Dedifferentiated amniotic fluid mesenchymal stem cell (primary cell): ENCODE measurements at regions not wholly inside any gene's neighbourhood (a gene's known extent, or its start where the extent isn't known, plus 50 kb on each side); places are given as distances from the start of the nearest gene placed in this dataset.
A peak's percentile ranks its signal among the peaks of the same experiment; 100 is the strongest.

Source experiments
- DNase-seq: peaks from one replicate; pipeline ENCODE4 v3.0.0-alpha.2; 2016; ENCODE audit errors: extremely low spot score

DNA sequence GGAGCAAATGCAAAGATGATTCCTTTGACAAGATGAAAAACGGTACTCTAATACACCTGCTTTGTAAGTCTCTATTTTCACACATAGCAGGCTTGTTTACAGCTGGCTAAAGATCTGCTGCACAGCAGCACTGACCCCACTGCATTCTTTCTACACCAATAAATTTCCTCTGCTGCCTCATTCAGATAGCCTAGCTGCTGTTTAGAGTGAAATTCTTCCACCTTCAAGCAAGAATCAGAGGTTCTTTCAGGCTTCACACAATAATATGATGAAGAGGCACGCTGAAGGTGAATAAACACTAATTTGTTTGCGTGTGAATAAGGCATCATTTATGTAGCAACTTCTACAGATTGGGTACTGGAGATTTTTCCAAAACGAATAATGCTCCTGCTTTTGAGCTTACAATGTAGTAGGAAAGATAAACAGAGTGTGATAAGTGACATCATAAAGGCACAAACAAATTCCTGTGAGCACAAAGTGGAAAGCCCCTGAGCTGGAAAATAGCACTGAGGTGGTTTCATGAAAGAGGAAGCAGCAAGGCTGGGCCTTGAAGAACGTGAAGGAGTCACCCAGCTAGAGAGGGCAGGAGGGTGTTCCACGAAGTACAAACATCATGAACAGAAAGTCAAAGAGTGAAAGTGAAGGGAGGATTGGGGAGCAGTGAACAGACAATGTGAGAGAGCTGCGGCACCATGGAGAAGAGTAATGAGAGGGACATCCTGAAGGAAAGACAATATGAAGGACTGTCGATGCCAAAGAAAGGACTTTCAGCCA is 543.4 kb downstream of the CD83 start:
- no peak for DNase-seq

DNA sequence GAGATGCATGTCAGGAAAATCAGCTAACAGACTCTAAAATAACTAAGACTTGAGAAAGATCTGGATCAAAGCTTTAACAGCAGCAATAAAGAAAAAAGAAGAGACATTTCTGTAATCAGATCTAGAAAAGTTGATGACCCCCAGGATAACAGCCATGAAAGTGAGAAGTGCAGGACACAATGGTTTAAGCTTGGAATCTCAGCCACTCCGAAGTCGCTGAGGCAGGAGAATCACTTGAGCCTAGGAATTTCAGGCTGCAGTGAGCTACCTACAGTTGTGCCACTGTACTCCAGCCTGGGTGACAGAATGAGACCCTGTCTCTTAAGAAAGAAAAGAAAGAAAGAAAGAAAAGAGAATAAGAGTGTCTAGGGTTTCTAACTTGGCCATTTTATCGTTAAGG is 544.1 kb downstream of the CD83 start:
- DNase-seq = no peak

DNA sequence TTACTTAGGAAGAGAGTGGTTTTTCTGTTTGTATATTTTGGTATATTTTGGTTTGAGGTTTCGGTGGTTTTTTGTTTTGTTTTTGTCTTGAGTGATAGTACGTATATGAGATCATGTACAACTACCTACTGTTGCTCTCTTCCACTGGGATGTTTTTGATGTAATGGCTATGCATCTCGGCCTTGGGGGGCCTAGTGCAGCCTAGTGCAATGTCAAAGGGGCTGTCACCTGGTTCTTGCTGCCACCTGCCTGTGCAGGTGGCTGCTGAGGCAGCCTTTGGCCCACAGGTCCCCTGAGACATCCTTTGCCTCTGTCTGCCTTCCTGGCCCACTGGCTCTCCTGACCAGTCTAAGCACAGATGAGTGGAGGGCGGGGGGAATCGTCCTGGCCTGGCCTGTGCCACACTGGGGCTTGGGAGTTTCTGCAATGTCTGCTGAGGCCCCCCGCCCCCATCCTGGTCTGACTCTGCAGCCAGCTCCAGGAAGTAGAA is 546.6 kb downstream of the CD83 start:
- DNase-seq = no peak

DNA sequence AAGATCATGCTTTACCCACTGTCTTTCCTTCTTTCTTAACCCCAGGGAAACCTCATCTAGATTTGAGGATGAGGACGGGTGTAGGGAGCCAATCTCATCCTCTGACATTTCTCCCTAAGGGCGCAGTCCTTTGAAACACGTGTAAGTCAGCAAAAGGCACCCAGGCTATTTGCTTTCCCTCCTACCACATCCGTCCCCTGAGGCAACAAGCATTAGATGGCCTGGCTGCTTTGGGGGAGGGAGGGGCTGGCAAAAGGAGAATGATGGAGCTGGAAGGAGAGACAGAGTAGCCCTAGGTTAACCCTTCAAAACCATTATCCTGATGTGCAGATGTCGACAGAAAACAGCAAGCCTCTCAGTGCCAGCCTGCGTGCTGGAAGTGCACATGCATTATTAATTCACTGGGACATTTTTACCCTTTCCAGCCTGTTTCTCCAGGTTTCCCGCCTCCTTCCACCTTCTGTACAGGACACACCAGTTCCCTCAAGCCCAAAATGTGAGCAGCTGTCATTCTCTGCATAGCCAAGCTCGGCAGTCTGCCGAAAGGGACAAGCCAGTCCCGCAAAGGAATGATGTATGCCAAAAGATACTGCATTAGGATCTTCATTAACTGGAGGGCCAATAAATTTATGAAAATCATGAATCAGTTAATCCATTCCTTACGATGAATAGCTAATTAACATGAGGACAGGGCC is 547.2 kb downstream of the CD83 start:
- no peak for DNase-seq

DNA sequence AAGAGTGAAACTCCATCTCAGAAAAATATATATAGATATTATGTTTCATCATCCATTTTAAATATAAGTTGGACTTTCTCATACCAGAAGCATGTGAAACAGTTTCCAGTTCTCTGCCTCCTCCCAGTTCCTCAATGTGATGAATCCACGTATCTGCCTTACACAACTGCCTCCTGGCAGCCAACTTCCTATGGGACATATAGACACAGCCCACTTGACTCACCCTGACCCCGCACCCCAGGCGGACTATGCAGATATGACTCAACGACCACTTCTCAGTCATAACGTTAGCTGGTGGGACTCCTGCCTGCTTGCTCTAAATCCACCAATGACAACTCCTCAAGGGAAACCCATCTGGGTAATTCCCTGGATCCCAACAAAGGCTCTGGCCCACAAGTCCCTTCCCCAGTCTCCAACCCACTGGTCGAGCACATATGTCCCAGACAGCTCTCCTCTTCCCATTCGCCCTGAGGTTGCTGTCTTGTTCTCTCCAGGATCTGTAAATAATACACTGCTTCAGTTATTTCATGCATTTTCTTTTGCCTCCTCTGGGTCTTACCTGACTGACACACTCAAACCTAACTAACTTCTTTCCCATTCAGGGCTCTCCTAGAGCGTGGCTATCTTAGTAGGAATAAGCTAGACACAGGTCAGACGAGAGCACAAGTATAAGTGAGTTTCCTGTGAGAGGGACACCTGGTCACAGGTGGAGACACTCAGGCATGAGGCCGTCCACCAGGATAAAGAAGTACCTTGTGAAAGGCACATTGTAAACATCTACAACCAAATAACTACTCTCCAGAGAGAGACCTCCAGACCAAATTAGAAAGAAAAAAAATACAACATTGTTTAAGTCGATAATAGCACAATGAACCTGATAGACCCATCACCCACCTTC is 548.5 kb downstream of the CD83 start:
- peak; percentile 62 for DNase-seq

DNA sequence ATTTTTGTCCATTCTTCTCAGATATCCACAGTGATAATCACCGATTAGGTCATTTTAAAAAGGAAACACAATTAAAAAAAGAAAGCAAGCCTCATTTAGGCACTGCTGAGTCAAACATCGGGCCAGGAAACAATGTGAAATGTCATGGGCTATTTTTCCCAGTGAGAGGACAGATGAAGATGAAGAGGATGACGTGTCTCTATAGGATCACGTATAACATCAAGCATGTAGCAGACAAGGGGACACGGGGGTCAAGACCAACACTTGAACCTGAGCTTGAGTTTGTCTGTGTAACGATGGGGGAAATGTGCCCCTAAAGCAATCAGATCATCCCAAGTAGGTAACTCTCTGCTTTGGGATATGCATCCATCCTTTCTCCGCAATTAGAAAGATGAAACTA is 553.2 kb downstream of the CD83 start:
- DNase-seq = no peak

DNA sequence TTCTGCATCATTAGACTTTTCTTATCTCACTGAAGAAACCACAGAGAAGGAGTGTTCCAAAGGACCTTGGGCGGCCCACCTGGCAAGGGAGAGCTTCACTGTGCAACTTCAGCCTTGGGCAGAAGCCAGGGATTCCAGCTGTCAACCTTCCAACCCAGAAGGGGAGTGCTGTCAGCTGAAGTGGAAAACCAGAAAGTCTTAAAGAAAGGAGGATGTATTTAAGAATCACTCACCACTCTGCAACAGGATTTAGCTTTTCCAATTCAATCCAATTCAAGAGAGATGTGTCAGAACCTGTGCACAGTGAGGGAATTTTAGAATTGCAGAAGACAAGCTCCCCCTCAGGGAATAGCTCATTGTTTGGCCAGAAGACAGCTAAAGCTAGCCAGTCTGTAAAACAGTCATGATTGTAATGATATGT is 553.7 kb downstream of the CD83 start:
- no peak for DNase-seq

DNA sequence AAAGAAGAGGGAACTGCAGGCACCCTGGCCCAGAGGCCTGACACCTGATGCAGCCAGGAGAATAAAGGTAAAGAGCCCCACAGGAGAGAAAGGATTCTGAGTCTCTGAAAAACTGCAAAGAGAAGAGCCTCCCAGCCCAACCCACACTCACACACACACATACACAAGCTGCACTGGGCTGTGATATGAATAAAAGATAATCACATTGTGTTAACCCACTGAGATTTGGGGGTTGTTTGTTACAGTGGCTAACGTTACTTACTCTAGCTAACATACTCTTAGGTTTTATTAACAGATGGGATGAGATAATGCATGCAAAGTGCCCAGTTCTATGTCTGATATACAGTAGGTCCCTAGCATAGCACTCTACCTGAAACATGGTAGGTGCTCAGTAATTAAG is 554.4 kb downstream of the CD83 start:
- no peak for DNase-seq

DNA sequence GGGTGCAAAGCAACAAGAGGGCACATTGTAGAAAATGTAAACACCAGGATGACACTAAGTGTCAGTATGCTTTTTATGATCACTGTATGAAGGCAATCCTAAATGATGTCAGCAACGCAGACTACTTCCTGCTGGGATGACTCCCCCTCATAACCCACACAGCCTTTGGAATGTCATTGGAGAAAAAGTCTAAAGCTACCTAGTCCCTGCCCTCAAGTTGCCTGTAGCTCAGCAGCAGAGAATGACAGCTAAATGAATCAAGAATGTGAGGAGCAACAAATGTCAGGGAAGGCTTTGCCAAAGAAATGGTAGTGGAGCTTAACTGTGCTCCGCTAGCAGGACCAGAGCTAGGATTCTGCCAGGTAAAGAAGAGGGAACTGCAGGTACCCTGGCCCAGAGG is 555.6 kb downstream of the CD83 start:
- no peak for DNase-seq

DNA sequence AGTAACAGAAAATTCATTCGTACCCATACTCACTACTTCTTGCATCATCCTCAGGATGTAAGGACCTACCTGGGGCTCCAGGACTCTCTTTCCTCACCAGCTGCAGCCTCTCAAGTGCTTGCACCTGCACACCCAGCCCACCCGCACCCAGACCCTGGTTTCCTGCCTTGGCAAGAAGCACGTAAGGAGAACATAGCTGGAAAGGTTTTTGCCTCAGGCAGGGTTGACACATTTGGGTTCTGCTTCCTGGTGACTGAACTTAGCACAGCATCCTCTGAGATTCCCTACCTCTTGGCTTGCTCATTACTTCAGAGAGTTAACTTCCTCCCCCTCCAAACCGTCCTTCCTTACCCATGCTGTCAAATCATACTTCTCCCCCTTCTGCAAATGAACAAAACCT is 556.9 kb downstream of the CD83 start:
- no peak for DNase-seq

DNA sequence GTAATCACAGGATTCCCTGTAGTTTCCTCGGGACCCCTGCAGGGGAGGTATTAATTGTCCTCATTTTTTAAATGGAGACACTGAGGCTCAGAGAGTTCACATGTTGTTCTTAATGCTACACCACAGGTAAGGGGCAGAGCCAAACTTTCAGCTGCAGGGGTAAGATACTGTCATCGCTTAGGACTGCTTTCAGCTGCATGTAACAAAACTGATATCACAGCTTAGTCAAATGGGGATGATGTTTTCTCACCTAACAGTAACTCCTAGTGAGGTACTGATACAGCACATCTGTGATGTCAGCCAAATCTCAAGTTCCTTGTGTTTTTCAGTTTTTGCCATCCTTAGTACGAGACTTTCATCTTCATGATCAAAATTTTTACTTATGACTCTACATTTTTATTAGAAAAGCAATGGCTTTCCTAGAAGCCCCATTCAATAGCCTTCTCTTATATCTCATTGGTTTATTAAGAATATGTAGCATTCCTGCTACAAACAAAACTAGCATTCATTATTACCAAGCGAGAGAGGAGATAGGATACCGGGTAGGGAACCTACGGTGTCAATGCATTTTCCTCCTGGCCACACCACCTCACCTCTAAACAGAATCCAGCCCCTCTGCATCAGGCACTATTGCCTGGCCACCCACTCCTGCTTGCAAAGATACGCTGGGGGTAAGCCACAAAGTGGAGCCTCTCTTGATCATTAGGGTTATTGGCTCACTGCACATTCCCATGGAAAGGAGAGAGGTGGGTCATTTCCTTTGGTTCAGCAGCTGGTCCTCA is 557.5 kb downstream of the CD83 start:
- DNase-seq = no peak

DNA sequence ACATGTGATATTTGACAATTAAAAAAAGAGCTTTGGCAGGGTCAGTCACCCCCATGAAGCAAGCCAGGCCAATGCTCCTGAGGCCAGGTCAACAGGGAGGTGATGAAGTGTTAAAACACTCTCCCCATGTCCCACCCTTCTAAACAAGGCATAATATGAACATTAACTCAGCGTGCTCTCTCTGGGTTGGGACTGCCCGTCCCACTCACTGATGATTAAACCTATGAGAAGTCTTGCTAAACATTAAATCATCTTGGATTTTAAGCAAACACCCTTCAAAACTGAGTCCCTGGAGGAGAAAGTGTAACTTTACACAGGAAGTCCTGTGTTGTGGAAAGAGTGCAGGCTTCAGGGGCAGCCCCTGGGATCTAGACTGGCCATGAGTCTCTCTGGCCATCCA is 558.5 kb downstream of the CD83 start:
- peak; percentile 50 for DNase-seq

DNA sequence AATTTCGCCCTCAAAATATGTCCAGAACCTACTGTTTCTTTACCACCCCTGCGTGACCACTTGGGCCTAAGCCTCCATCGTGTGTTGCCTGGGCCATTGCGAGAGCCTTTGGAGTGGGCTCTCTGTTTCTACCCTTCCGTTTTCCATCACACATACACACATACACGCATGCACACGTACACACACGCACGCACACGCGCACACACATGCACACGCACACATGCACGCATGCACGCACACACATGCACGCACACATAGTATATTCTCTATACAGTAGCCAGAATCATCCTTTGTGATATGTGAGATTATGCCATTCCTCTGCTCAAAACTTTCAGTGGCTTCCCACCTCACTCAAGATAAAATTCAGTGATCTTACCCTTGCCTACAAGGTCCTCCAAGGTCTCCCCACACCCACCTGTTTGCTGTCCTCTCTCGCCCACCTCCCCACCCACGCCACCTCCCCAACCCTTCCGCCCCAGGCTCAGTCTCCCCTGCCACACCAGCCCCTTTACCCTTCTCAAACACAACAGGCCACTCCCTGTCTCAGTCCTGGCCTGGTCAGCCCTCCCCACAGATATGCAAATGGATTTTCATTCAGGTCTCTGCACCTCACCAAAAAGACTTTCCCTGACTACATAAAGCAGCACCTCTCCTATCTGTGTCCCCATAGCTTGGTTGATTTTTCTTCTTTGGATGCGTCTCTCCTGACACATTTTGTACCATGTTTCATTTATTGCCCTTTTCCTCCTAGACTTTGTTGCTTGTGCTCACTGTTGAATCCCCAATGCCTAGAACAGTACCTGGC is 559.6 kb downstream of the CD83 start:
- DNase-seq = no peak

DNA sequence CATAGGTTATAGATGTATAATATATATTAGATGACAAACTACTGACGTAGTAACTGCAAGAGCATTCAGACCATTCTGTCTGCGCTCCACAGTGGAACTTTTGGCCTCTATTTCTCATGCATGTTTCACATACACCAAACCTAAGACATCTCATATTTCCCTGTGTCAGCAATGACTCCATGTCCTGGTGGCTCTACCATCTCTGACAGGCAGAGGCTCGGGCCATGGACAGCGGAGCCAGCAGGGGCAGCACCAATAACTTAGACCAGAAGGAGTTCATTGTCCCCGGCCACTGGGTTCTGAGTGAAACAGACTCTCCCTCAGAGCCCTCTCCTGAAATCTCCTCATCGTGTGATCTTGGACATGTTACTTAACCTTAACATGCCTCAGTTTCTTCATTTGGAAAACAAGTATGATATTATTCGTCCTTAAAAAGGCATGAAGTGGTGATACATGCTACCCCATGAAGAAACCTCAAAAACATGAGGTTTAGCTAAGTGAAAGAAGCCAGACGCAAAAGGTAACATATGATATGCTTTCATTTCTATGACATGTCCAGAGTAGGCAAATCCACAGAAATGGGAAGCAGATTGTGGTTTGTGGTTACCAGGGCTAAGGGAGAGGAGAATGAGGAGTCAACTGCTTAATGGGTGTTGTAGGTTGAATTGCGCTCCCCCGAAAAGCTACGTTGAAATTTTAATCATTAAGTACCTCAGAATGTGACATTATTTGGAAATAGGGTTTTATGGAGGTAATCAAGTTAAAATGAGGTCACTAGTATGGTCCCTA is 564.0 kb upstream of the JARID2 start:
- DNase-seq = no peak

DNA sequence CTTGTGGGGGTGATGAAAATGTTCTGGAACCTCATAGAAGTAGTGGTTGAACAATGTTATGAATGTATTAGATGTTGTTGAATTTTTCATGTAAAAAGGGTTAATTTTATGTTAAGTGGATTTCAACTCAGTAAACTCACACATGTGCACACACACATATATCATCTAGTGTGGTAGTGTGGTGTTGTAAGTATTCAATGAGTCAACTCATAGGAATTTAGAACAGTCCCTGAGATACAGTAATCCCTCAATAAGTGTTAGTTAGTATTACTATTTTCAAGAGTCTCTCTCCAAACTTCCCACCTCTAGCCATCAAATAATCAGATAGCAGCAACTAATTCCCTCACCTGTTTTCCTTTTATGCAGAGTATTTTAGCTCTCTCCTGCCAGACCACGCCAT is 563.1 kb upstream of the JARID2 start:
- no peak for DNase-seq

DNA sequence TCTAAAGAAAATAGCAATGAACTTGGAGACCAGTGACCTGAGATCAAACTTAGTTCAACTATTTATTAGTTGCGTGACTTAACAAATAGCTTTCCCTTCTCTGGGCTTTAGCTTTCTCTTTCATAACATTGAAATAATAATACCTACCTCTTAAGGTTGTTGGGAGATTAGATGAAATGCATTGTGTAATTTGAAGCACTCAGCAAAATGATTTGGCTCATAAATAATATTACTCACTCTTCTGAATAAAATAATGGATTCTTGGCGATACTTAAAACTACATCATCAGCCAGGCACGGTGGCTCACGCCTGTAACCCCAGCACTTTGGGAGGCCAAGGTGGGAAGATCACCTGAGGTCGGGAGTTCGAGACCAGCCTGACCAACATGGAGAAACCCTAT is 556.2 kb upstream of the JARID2 start:
- no peak for DNase-seq

DNA sequence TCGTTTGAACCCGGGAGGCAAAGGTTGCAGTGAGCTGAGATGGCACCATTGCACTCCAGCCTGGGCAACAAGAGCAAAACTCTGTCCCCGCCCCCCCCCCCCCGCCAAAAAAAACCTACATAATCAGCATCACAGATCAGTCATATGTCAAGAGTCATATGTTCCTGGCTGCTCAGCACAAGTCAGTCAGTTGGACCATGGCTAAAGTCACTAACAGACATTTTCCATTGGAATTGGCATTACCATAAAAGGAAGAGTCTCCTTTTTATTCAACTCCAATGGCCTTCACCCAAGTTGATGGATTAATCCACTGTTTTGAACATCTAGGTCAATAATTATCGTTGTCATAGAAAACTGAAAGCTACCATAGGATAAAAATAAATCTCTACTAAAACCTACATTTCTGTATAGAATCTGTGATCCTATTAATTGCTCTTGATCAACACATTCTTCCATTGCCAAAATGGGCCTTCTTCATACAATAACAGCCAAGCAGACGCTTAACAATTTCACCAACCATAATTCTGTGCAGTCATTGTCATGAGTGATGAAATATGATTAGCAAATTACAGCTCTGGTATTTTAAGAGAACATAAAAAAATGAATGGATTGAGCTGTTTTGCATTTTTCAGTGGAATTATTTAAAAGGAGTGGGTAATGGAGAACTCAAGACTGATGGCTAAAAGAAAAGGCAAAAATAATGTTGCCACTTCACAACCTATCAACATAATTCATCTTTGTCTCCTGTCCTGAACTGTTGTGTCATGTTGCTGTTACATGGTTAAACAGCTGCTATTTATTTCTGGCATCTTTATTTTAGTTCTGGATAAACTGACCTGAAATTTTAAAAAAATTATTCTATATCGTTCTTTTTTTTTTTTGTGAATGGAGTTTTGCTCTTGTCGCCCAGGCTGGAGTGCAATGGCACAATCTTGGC is 555.5 kb upstream of the JARID2 start:
- DNase-seq = no peak

DNA sequence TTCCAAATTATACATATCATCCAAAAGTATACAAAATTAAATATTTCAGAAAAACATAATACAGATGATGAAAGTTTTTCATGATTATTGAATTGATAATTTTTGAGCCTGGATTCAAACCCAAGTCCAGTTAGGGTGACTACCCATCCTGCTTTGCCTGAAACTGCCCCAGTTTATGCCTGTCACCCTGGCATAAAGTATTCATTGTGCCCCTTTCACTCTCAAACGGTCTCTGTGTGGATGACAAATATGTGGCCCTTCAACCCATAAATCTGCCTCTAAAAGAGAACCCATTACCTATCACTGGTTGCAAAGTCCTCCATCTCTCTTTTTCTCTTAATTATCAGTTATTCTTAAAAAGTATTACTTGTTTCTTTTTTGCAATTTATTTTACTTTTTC is 553.7 kb upstream of the JARID2 start:
- DNase-seq = no peak
